OCI-LY3 (cell line): ENCODE measurements at regions not wholly inside any gene's neighbourhood (a gene's known extent, or its start where the extent isn't known, plus 50 kb on each side); places are given as distances from the start of the nearest gene placed in this dataset.

Source experiments
- H2AFZ ChIP-seq: fragments of 200-600, 300-600 bp; shearing (Covaris generic); 2 replicates; pipeline ENCODE4 v1.6.0; 2014; ENCODE audit warnings: antibody characterized with exemption, low read depth, low read length
- H3K27ac ChIP-seq: fragments of 200-600, 300-600 bp; sonication (generic); 2 replicates; pipeline ENCODE4 v1.5.1; 2014; ENCODE audit warnings: mild to moderate bottlenecking, low read length, moderate library complexity, mixed read lengths
- H3K27me3 ChIP-seq: fragments of 200-600, 300-600 bp; sonication (generic); 2 replicates; pipeline ENCODE4 v1.6.1; 2014; ENCODE audit warnings: low read depth, low read length, mixed read lengths
- H3K36me3 ChIP-seq: fragments of 200-600, 300-600 bp; sonication (generic); replicated peaks from 2 replicates; pipeline ENCODE3; 2014; ENCODE audit warnings: low read depth, low read length, mixed read lengths
- H3K4me1 ChIP-seq: fragments of 300-600, 200-600 bp; sonication (generic); 2 replicates; pipeline ENCODE4 v1.6.1; 2014; ENCODE audit warnings: low read length, mixed read lengths
- H3K4me2 ChIP-seq: fragments of 200-600, 300-600 bp; sonication (generic); 2 replicates; pipeline ENCODE4 v1.6.1; 2014; ENCODE audit warnings: low read length, mixed read lengths
- H3K4me3 ChIP-seq: fragments of 300-600, 200-600 bp; sonication (generic); 2 replicates; pipeline ENCODE4 v1.5.1; 2014; ENCODE audit warnings: antibody characterized with exemption, mild to moderate bottlenecking, low read length, moderate library complexity
- H3K79me2 ChIP-seq: fragments of 300-600, 200-600 bp; shearing (Covaris generic); 2 replicates; pipeline ENCODE4 v1.6.1; 2014; ENCODE audit warnings: mild to moderate bottlenecking, low read length, mixed read lengths
- H3K9ac ChIP-seq: fragments of 300-600, 200-600 bp; shearing (Covaris generic); 2 replicates; pipeline ENCODE4 v1.6.0; 2014; ENCODE audit warnings: mild to moderate bottlenecking, low read length, moderate library complexity
- H3K9me3 ChIP-seq: fragments of 200-600, 300-600 bp; shearing (Covaris generic); 2 replicates; pipeline ENCODE4 v1.6.1; 2014; ENCODE audit warnings: low read length, mixed read lengths; ENCODE audit not compliant: insufficient read depth
- H4K20me1 ChIP-seq: fragments of 200-600, 300-600 bp; sonication (generic); 2 replicates; pipeline ENCODE4 v1.6.1; 2016; ENCODE audit warnings: low read length, mixed read lengths; ENCODE audit not compliant: insufficient read depth
- EZH2phosphoT487 ChIP-seq: fragments of 200-600 bp; shearing (Covaris generic); IDR thresholded peaks from 2 replicates; pipeline ENCODE4 v1.6.1; 2018; ENCODE audit warnings: antibody characterized with exemption, mixed run types, low read depth
- TF ChIP-seq, protein P1 (sequence below): fragments of 200-600, 300-600 bp; sonication (generic); IDR thresholded peaks from 2 replicates; pipeline ENCODE4 v1.5.1; 2014; ENCODE audit warnings: antibody characterized with exemption, low read length, low read depth

DNA sequence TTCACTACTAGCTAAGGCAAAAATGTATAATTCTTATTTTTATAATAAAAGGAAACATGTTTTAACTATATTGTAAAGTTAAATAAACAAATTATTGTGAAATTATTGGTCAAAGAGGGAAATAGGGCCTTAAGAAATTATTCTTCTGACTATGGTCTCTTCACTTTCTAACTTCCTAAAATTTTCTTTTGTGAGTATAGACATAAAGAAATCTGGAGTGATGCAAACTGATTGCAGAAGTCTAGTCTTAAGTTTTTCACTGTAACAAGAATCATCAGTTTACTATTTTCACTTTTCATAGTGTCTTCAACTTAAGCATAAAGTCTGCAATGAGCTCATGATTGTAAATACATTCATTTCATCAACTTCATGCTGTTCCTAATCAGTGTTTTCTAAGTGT, 525.4 kb downstream of the TFEC start:
- H3K79me2 ChIP-seq = no peaks in the 10 kb centered on the region
- H3K4me2 ChIP-seq = no peak overlapping the region
- H2AFZ ChIP-seq = no peak overlapping the region
- H3K9ac ChIP-seq = no peak overlapping the region
- H4K20me1 ChIP-seq = no peaks in the 10 kb centered on the region
- H3K36me3 ChIP-seq = no peaks in the 10 kb centered on the region
- H3K27me3 ChIP-seq = no peaks in the 10 kb centered on the region
- H3K4me3 ChIP-seq = no peak overlapping the region
- H3K4me1 ChIP-seq = no peaks in the 10 kb centered on the region
- H3K9me3 ChIP-seq = no peaks in the 10 kb centered on the region
- no peak for TF ChIP-seq EZH2phosphoT487
- TF ChIP-seq, protein P1, sequence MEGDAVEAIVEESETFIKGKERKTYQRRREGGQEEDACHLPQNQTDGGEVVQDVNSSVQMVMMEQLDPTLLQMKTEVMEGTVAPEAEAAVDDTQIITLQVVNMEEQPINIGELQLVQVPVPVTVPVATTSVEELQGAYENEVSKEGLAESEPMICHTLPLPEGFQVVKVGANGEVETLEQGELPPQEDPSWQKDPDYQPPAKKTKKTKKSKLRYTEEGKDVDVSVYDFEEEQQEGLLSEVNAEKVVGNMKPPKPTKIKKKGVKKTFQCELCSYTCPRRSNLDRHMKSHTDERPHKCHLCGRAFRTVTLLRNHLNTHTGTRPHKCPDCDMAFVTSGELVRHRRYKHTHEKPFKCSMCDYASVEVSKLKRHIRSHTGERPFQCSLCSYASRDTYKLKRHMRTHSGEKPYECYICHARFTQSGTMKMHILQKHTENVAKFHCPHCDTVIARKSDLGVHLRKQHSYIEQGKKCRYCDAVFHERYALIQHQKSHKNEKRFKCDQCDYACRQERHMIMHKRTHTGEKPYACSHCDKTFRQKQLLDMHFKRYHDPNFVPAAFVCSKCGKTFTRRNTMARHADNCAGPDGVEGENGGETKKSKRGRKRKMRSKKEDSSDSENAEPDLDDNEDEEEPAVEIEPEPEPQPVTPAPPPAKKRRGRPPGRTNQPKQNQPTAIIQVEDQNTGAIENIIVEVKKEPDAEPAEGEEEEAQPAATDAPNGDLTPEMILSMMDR = no peak
- no peak overlapping the region for H3K27ac ChIP-seq

DNA sequence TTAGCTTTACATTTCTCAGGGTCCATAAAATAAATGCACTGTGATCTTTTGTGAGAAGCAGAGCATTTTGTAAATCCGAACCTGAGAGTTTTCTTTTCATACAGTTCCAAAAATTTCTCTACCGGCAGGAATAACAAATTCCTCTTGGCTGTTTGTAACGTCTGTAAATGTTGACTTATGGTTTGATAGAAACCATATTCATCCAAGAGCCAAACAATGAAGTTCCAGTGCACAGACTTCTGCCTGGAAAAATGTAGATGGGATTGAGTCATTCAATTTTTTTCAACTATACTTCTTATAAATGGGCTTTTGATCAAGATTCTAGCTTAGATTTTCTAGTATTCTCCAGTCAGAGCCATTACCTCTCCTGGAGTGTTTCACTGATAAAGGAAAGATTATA, 530.6 kb downstream of the TFEC start:
- Histone ChIP-seq H3K27me3 (no peaks in the 10 kb centered on the region), H3K4me1 (peaks cover 17% of the 10 kb centered on the region), H3K79me2 (no peaks in the 10 kb centered on the region), H3K9me3 (no peaks in the 10 kb centered on the region), H3K4me3 (no peak overlapping the region), H4K20me1 (no peaks in the 10 kb centered on the region), H2AFZ (no peak overlapping the region), H3K9ac (no peak overlapping the region), H3K27ac (no peak overlapping the region), H3K36me3 (no peaks in the 10 kb centered on the region), H3K4me2 (no peak overlapping the region)
- no peak for TF ChIP-seq EZH2phosphoT487
- TF ChIP-seq, protein P1 = no peak

- no peaks in the 10 kb centered on the region for H3K36me3 ChIP-seq
- no peaks in the 10 kb centered on the region for H4K20me1 ChIP-seq
- peak overlapping the region; percentile 3; the same call in 1 of the 2 replicates for H2AFZ ChIP-seq
- TF ChIP-seq EZH2phosphoT487 = no peak
- TF ChIP-seq, protein P1 = no peak
- peak overlapping the region; percentile 26 for H3K4me2 ChIP-seq
- no peaks in the 10 kb centered on the region for H3K79me2 ChIP-seq
- no peaks in the 10 kb centered on the region for H3K27me3 ChIP-seq
- H3K27ac ChIP-seq = no peak overlapping the region
- peak overlapping the region; percentile 17; the same call in 1 of the 2 replicates for H3K4me3 ChIP-seq
- H3K9ac ChIP-seq = no peak overlapping the region
- H3K9me3 ChIP-seq = no peaks in the 10 kb centered on the region
- peaks cover 17% of the 10 kb centered on the region for H3K4me1 ChIP-seq
Observed at GRCh38 chr7:115496006-115496405, 534.6 kb downstream of the TFEC start.

- Histone ChIP-seq H3K4me3 (no peak overlapping the region), H3K4me2 (no peak overlapping the region), H3K27me3 (no peaks in the 10 kb centered on the region), H3K4me1 (peaks cover 17% of the 10 kb centered on the region), H3K36me3 (no peaks in the 10 kb centered on the region), H3K27ac (no peak overlapping the region), H4K20me1 (no peaks in the 10 kb centered on the region), H3K9me3 (no peaks in the 10 kb centered on the region), H2AFZ (no peak overlapping the region), H3K9ac (no peak overlapping the region), H3K79me2 (no peaks in the 10 kb centered on the region)
- no peak for TF ChIP-seq EZH2phosphoT487
- TF ChIP-seq, protein P1 = no peak
Observed at GRCh38 chr7:115494529-115495147, 535.9 kb downstream of the TFEC start.
